Fibroblast of lung (primary cell): ENCODE measurements at regions not wholly inside any gene's neighbourhood (a gene's known extent, or its start where the extent isn't known, plus 50 kb on each side); places are given as distances from the start of the nearest gene placed in this dataset.

Experiments used
- DNase-seq, 2 donors: peaks; one replicate each; pipeline versions ENCODE4 v3.0.0 to v3.0.0-alpha.2; 2010; ENCODE audit warnings: low read depth in 2 of 2
- H2AFZ ChIP-seq: 2 replicates; pipeline ENCODE4 v1.5.1; 2012; ENCODE audit warnings: low read length, control low read depth, inconsistent platforms
- H3K27ac ChIP-seq: 2 replicates; pipeline ENCODE4 v1.5.1; 2011; ENCODE audit warnings: low read length, control low read depth; ENCODE audit not compliant: insufficient read depth
- H3K27me3 ChIP-seq: 2 replicates; pipeline ENCODE4 v1.5.1; 2011; ENCODE audit warnings: mild to moderate bottlenecking, low read length; ENCODE audit not compliant: control insufficient read depth, insufficient read depth
- H3K36me3 ChIP-seq: 2 replicates; pipeline ENCODE4 v1.5.1; 2011; ENCODE audit warnings: low read length; ENCODE audit not compliant: control insufficient read depth, insufficient read depth
- H3K4me1 ChIP-seq: 2 replicates; pipeline ENCODE4 v1.5.1; 2011; ENCODE audit warnings: low read length; ENCODE audit not compliant: control insufficient read depth, insufficient read depth; ENCODE audit errors: extremely low read depth
- H3K4me2 ChIP-seq: 2 replicates; pipeline ENCODE4 v1.5.1; 2011; ENCODE audit warnings: low read length, control low read depth; ENCODE audit not compliant: insufficient read depth; ENCODE audit errors: extremely low read depth
- H3K4me3 ChIP-seq, 4 experiments: fragments of 200-600 bp in 1 of 4; sonication (generic) in 1 of 4; replicated peaks in 1 of 4; 2 replicates each; pipeline ENCODE4 v1.5.1; 2011 to 2016; ENCODE audit warnings: low read length in 4 of 4, low read depth in 3 of 4, mild to moderate bottlenecking in 3 of 4, control low read depth in 2 of 4, inconsistent platforms in 1 of 4, mixed read lengths in 1 of 4; ENCODE audit not compliant: insufficient read depth in 1 of 4; ENCODE audit errors: control extremely low read depth in 1 of 4
- H3K79me2 ChIP-seq: 2 replicates; pipeline ENCODE4 v1.5.1; 2012; ENCODE audit warnings: mild to moderate bottlenecking, low read length, inconsistent platforms; ENCODE audit not compliant: control insufficient read depth, insufficient read depth
- H3K9ac ChIP-seq: 2 replicates; pipeline ENCODE4 v1.5.1; 2011; ENCODE audit warnings: mild to moderate bottlenecking, low read length, control low read depth; ENCODE audit not compliant: insufficient read depth
- H3K9me3 ChIP-seq: 2 replicates; pipeline ENCODE4 v1.5.1; 2012; ENCODE audit warnings: low read depth, low read length; ENCODE audit not compliant: control insufficient read depth, insufficient read depth
- H4K20me1 ChIP-seq: 2 replicates; pipeline ENCODE4 v1.5.1; 2011; ENCODE audit warnings: low read length; ENCODE audit not compliant: control insufficient read depth, insufficient read depth; ENCODE audit errors: extremely low read depth
- CTCF ChIP-seq, 2 donors: IDR thresholded peaks in 1 of 2; conservative IDR thresholded peaks in 1 of 2; 1 replicate in 1 of 2; 2 replicates in 1 of 2; pipeline ENCODE4 v1.5.1; 2011 to 2012; ENCODE audit warnings: low read length in 2 of 2, control low read depth in 1 of 2, inconsistent platforms in 1 of 2, low read depth in 1 of 2, mild to moderate bottlenecking in 1 of 2
- EZH2 ChIP-seq: IDR thresholded peaks from 2 replicates; pipeline ENCODE4 v1.5.1; 2012; ENCODE audit warnings: low read length, control low read depth, mild to moderate bottlenecking; ENCODE audit errors: missing control alignments

GRCh38 chr5:173509060-173509459 lies 107.4 kb downstream of the BOD1 start:
- Histone ChIP-seq H4K20me1 (no peaks in the 10 kb centered on the region), H3K79me2 (no peaks in the 10 kb centered on the region), H3K4me3 (no peak overlapping the region), H3K27me3 (no peaks in the 10 kb centered on the region), H3K4me2 (no peak overlapping the region), H3K27ac (no peak overlapping the region), H3K9ac (no peak overlapping the region), H3K9me3 (no peaks in the 10 kb centered on the region), H2AFZ (no peak overlapping the region), H3K36me3 (no peaks in the 10 kb centered on the region), H3K4me1 (peaks cover 7% of the 10 kb centered on the region)
- TF ChIP-seq EZH2 (no peak), CTCF (conservative IDR thresholded peaks at IDR 0.05 in 1 of 2, IDR thresholded peaks at IDR 0.05 in 1 of 2; ENCODE audit: low read depth in 1 of 2, low read length in 2 of 2) (no peak)
- no peak for DNase-seq

GRCh38 chr5:173507171-173507570 lies 109.3 kb downstream of the BOD1 start:
- Histone ChIP-seq H3K4me1 (no peaks in the 10 kb centered on the region), H3K79me2 (no peaks in the 10 kb centered on the region), H4K20me1 (no peaks in the 10 kb centered on the region), H3K4me2 (no peak overlapping the region), H3K4me3 (no peak overlapping the region), H3K36me3 (no peaks in the 10 kb centered on the region), H2AFZ (no peak overlapping the region), H3K27me3 (no peaks in the 10 kb centered on the region), H3K27ac (no peak overlapping the region), H3K9me3 (no peaks in the 10 kb centered on the region), H3K9ac (no peak overlapping the region)
- TF ChIP-seq EZH2 (no peak), CTCF (conservative IDR thresholded peaks at IDR 0.05 in 1 of 2, IDR thresholded peaks at IDR 0.05 in 1 of 2; ENCODE audit: low read depth in 1 of 2, low read length in 2 of 2) (no peak)
- DNase-seq: no peak

GRCh38 chr5:173505634-173506033 lies 110.8 kb downstream of the BOD1 start:
- no peak for DNase-seq
- Histone ChIP-seq H4K20me1 (no peaks in the 10 kb centered on the region), H3K27me3 (no peaks in the 10 kb centered on the region), H3K4me3 (no peak overlapping the region), H3K79me2 (no peaks in the 10 kb centered on the region), H3K9ac (no peak overlapping the region), H3K27ac (no peak overlapping the region), H3K36me3 (no peaks in the 10 kb centered on the region), H3K4me2 (no peak overlapping the region), H2AFZ (no peak overlapping the region), H3K9me3 (no peaks in the 10 kb centered on the region), H3K4me1 (no peaks in the 10 kb centered on the region)
- TF ChIP-seq EZH2 (no peak), CTCF (conservative IDR thresholded peaks at IDR 0.05 in 1 of 2, IDR thresholded peaks at IDR 0.05 in 1 of 2; ENCODE audit: low read depth in 1 of 2, low read length in 2 of 2) (no peak)
